ELR (cell line): ENCODE measurements at regions not wholly inside any gene's neighbourhood (a gene's known extent, or its start where the extent isn't known, plus 50 kb on each side); places are given as distances from the start of the nearest gene placed in this dataset.

Experiments
- DNase-seq: peaks from one replicate; pipeline ENCODE4 v3.0.0-alpha.2; 2015; ENCODE audit warnings: low read depth

DNA sequence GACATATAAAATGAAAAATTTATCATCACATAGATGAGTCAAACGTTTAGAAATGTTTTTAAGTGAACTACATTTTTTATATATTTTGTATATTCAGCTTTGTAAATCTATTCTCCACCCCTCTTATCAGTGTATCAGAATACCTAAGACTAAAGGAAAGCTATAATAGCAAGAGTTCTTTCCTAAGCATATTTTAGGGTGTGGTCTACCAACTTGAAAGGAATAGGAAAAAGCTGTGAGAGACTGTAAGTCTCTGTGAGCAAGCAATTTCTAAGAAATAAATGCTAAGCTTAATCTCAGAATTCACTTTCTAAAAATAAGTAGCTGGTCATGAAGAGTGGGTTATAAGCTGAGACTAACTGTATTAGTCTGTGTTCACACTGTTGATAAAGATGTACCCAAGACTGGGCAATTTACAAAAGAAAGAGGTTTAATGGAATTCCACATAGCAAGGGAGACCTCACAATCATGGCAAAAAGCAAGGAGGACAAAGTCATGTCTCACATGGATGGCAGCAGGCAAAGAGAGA lies 175.4 kb upstream of the PREP start:
- DNase-seq = no peak

DNA sequence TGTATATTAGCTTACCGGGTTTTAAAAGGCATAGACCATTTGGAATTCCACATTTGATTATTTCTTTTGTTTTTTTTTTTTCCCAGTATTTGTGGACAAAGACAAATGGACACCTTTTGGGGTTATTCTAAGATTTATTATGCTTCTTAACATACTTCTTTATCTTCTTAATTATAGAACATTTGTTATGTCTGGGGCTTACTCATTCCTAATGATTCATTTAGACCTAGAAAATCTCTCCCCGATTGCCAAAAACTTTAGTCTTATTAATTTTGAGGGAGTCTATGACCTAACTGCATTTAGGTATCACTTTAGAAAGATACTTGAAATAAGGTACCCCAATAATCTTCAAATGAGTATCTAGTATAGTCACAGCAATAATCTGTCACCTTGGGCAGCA lies 170.7 kb upstream of the PREP start:
- DNase-seq = peak; percentile 45

DNA sequence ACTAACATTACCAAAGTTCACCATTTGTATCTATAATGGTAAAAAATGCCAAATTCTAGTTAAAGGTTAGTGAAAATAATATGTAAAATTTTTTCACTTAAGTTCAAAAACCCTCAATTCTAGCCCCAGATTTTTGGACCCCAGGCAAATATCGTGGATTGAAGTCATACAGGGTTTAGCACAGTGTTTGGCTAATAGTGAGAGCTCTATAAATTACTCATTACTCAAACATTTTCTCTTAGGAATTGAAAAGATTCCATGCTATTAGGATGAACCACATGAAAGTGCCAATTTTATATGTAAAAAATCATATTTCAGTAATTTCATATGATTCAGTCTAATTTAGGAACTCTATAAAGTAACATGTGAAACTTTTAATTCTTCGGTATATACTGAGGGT lies 170.3 kb upstream of the PREP start:
- peak; percentile 59 for DNase-seq

- no peak for DNase-seq
These were observed 167.5 kb upstream of the PREP start for GRCh38 chr6:105570416-105570815.

GRCh38 chr6:105569706-105570105 lies 166.8 kb upstream of the PREP start:
- DNase-seq = no peak

- DNase-seq = no peak
These were observed 165.9 kb upstream of the PREP start for GRCh38 chr6:105568751-105569150.

- no peak for DNase-seq
These were observed 165.3 kb upstream of the PREP start for GRCh38 chr6:105568142-105568541.

DNA sequence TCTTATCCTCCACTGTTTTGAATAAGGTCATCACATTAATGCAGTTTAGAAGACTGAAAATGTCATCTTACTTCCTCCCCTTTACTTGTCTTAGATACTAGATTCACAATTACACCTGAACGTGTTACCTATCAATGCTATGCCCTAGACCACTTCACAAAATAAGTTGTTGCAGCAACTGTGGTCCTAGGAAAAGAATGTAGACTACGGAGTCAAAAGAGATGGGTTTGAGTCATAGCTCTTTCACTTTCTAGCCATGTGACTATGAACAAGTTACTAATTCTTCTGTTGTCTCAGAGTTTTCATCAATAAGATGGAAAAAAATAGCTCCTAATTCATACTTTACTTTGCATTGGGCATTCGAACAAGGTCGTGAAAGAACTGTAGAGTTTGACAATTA lies 164.3 kb upstream of the PREP start:
- no peak for DNase-seq

DNA sequence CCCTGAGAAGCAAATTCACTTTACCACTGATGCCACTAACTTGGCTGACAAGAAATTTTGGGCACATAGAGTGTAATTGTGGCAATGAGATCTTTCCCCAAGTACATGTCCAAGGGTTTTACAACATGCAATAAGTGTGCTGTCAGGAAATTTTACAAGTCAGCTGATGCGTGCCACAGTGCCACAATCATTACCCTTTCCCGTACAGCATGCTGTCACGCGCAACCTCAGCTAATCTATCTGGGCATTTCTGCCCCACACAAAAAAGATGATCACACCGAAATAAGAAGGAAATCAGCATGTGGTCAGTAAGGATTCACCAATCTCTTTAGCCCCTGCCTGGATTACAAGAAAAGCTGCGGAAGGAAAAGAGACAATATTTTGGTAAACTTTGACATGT lies 163.6 kb upstream of the PREP start:
- DNase-seq = no peak

GRCh38 chr6:105564121-105564902 lies 161.4 kb upstream of the PREP start:
- DNase-seq = no peak

GRCh38 chr6:105562027-105562426 lies 159.1 kb upstream of the PREP start:
- no peak for DNase-seq

DNA sequence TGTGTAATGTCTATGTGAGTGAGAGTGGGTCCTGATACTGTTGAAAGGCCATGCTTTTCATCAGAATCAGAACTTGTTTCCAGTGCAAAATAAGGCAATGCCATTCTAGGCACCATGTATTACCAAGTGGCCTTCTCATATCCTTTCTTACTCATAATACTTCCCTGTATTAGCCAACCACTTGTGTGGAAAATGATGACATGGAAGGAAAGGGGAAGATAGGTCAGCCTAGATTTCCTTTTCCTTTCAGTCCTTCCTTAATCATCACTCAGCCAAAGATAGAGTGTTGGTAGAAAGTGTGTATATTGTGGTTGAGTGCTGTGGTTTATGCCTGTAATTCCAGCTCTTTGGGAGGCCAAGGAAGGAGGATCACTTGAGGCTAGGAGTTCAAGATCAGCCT lies 158.6 kb upstream of the PREP start:
- peak; percentile 50 for DNase-seq

DNA sequence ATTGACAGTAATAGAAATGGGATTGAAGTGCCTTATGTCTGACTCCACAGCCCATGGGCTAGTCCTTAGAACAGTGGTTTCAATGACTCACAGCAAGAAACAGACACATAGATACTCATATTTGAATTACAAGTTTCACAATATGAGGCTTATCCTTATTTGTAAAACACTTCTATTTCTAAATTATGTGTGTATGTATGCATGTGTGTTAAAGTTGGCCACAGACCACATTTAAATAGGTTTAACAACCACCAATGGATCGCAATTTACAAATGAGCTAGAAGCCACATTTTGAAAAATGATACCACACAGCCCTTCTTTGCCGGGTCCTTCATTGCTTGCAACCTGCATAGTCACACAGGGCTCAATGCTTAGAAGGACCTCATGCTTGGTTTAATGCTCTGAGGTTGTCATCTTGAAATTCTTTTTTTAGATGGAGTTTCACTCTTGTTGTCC lies 157.8 kb upstream of the PREP start:
- peak; percentile 79 for DNase-seq

- DNase-seq = no peak
These were observed 154.4 kb upstream of the PREP start for GRCh38 chr6:105557291-105557690.

GRCh38 chr6:105553171-105553570 lies 150.3 kb upstream of the PREP start:
- DNase-seq = no peak

DNA sequence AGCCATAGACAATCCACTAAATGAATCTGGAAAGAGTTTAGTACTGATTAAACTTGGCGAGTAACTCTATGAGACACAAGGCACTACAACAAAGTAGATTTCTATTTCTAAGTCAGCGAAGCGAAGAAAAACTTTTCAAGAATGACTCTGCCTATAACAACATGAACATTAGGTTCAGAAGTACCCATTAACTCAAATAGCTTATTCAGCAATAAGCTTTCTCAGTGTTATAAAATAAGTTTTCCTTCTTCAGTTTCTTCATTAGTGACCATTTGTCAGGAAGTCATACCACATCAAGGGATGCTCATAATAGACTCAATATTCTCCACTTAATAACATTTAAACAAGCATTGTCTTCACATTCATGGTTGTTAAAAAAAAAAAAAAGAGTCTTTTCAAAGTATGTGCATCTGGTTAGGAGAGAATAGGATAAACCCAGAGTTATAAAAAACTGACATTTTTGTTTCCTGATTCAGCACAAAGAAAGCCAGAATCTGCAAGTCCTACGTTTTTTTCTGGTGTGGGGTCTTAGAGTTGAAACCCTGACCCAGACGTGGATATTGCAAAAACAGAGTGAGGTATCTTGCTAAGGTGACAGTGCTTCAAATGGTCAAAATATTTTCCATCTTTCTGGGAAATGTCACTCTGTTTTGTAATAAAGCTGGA lies 148.2 kb upstream of the PREP start:
- no peak for DNase-seq

DNA sequence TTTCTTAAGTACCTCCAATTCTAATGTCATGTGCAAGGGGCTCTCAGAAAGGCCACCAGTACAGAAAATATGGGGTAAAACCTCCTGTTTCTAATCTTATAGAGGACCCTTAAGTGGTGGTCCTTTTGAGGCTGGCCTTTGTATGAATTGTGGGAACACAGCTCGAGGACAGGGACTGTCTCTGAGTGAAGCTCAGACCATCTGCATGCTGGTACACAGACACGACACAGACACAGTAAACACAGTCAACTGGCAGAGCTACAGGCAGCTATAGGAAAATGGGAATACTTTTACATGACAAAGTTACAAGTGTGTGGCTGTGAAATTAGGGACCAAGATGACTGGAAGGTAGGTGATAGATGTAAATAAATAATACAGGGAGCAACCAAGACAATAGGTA lies 143.9 kb upstream of the PREP start:
- DNase-seq = no peak

- DNase-seq = peak; percentile 93
These were observed 143.3 kb upstream of the PREP start for GRCh38 chr6:105545947-105546731.

GRCh38 chr6:105545228-105545920 lies 142.5 kb upstream of the PREP start:
- peak; percentile 67 for DNase-seq

DNA sequence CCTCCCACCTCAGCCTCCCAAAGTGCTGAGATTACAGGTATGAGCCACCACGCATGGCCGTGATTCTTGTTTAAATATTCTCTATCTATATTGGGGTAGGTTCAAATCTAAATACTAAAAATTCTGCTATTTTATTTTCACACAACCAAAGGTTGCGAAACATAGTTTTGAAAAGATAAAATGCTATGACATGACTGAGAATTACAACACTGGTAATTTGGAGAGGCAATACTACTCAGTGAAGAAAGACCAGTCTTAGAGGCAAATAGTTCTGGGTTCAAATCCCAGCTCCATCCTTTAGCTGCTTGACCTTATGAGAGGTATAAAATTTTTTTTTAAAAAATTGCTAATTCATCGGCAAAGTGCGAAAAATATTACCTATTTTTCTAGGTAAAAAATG lies 137.0 kb upstream of the PREP start:
- no peak for DNase-seq

GRCh38 chr6:105537981-105538578 lies 135.2 kb upstream of the PREP start:
- DNase-seq = no peak

DNA sequence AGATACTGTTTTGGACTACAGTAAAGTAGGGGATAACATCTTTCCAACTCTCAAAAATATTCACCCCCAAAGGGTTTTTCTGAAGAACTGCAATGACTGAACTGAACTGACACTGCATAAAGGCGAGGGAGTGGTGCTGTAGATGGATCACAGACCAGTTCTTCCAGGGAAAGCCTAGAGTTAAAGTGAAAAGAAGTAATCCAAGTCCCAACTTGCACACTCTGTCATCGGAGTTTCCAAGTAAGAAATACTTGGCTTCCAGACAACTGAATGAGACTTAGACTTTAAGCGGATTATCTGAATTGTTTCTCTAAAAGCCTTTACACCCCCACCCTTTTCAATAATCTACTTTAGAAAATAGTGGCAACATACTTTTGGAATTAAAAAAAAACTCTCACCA lies 134.1 kb upstream of the PREP start:
- no peak for DNase-seq
